H1 (cell line): ENCODE measurements at regions not wholly inside any gene's neighbourhood (a gene's known extent, or its start where the extent isn't known, plus 50 kb on each side); places are given as distances from the start of the nearest gene placed in this dataset.

ENCODE experiments used
- CTCF ChIA-PET: fragments of 300-600 bp; sonication (Branson Sonifier 250); formaldehyde crosslinking; loops from one replicate; lab custom pipeline; 2021; ENCODE audit not compliant: partially characterized antibody; lab: Charles Lee
- POLR2A ChIA-PET: fragments of 300-600 bp; sonication (Branson Sonifier 250); formaldehyde crosslinking; loops from one replicate; lab custom pipeline; 2021; ENCODE audit warnings: inconsistent platforms; ENCODE audit not compliant: partially characterized antibody; lab: Charles Lee
- DNase-seq, 2 experiments: peaks; one replicate each; pipeline versions ENCODE4 v3.0.0 to v3.0.0-alpha.2; 2010 to 2022; ENCODE audit warnings: low spot score in 2 of 2, low read depth in 1 of 2, mixed read lengths in 1 of 2
- FAIRE-seq: peaks from 2 replicates; lab custom pipeline; 2011; peaks lifted over from hg19 to GRCh38; lab: Jason Lieb, UNC
- H2AFZ ChIP-seq: 2 replicates; pipeline ENCODE4 v1.8.1; 2012; ENCODE audit warnings: low read length, inconsistent platforms
- H2AK5ac ChIP-seq: 2 replicates; pipeline ENCODE4 v1.6.1; 2013; ENCODE audit warnings: low read depth, low read length
- H2BK120ac ChIP-seq: replicated peaks from 2 replicates; pipeline ENCODE3; 2013; ENCODE audit warnings: low read depth, low read length, inconsistent platforms
- H2BK12ac ChIP-seq: 2 replicates; pipeline ENCODE4 v1.6.1; 2013; ENCODE audit warnings: low read depth, low read length
- H2BK15ac ChIP-seq: 2 replicates; pipeline ENCODE4 v1.6.1; 2013; ENCODE audit warnings: low read length
- H2BK20ac ChIP-seq: 2 replicates; pipeline ENCODE4 v1.6.1; 2013; ENCODE audit warnings: low read length
- H2BK5ac ChIP-seq: 2 replicates; pipeline ENCODE4 v1.6.1; 2013; ENCODE audit warnings: low read depth, low read length
- H3K14ac ChIP-seq: 2 replicates; pipeline ENCODE4 v1.6.1; 2013; ENCODE audit warnings: inconsistent platforms; ENCODE audit not compliant: insufficient read length
- H3K18ac ChIP-seq: 2 replicates; pipeline ENCODE4 v1.6.1; 2013; ENCODE audit warnings: low read length; ENCODE audit errors: extremely low read depth
- H3K23ac ChIP-seq: 2 replicates; pipeline ENCODE4 v1.6.1; 2013; ENCODE audit warnings: inconsistent platforms; ENCODE audit not compliant: insufficient read length
- H3K23me2 ChIP-seq: 2 replicates; pipeline ENCODE4 v1.6.1; 2013; ENCODE audit warnings: low read depth, low read length
- H3K27ac ChIP-seq: 2 replicates; pipeline ENCODE4 v1.6.1; 2011; ENCODE audit warnings: low read depth, low read length, inconsistent platforms
- H3K27me3 ChIP-seq, 4 experiments: replicated peaks in 1 of 4; 1 replicate in 1 of 4; 2 replicates in 3 of 4; pipeline versions ENCODE4 v1.6.1 to v1.8.1; 2011 to 2013; ENCODE audit warnings: low read length in 3 of 4, mild to moderate bottlenecking in 3 of 4, inconsistent platforms in 2 of 4, mixed read lengths in 2 of 4, moderate library complexity in 1 of 4; ENCODE audit not compliant: control insufficient read depth in 3 of 4, insufficient read depth in 3 of 4; ENCODE audit errors: extremely low read depth in 1 of 4
- H3K36me3 ChIP-seq, 4 experiments: 2 replicates each; pipeline versions ENCODE4 v1.6.1 to v1.8.1; 2011 to 2013; ENCODE audit warnings: mild to moderate bottlenecking in 4 of 4, low read length in 3 of 4, moderate library complexity in 2 of 4, control low read depth in 1 of 4, inconsistent platforms in 1 of 4; ENCODE audit not compliant: insufficient read depth in 4 of 4, control insufficient read depth in 2 of 4
- H3K4ac ChIP-seq: replicated peaks from 2 replicates; pipeline ENCODE3; 2013; ENCODE audit warnings: low read length, low read depth, mixed read lengths, inconsistent platforms; ENCODE audit not compliant: insufficient read length
- H3K4me1 ChIP-seq, 4 experiments: replicated peaks in 1 of 4; 1 replicate in 1 of 4; 2 replicates in 3 of 4; pipeline versions ENCODE4 v1.6.1 to v1.8.1; 2011 to 2013; ENCODE audit warnings: low read length in 3 of 4, inconsistent platforms in 2 of 4, mixed read lengths in 1 of 4; ENCODE audit not compliant: insufficient read depth in 4 of 4, control insufficient read depth in 3 of 4
- H3K4me2 ChIP-seq, 2 experiments: 2 replicates each; pipeline versions ENCODE4 v1.6.1 to v1.8.1; 2011 to 2013; ENCODE audit warnings: low read depth in 2 of 2, low read length in 2 of 2, control low read depth in 1 of 2, inconsistent platforms in 1 of 2, mild to moderate bottlenecking in 1 of 2; ENCODE audit not compliant: insufficient read depth in 1 of 2
- H3K4me3 ChIP-seq, 4 experiments: fragments of 200-600, 300-600 bp in 1 of 4; sonication (generic), shearing (Covaris generic), sonication (Bioruptor Twin) in 1 of 4; 2 replicates each; pipeline versions ENCODE4 v1.5.1 to v1.8.1; 2011 to 2016; ENCODE audit warnings: low read length in 4 of 4, low read depth in 3 of 4, control low read depth in 2 of 4, inconsistent platforms in 2 of 4, mild to moderate bottlenecking in 2 of 4, mixed read lengths in 1 of 4, moderate library complexity in 1 of 4; ENCODE audit not compliant: insufficient read depth in 2 of 4; ENCODE audit errors: extremely low read depth in 1 of 4
- H3K56ac ChIP-seq: replicated peaks from 2 replicates; pipeline ENCODE3; 2013; ENCODE audit warnings: low read depth, mild to moderate bottlenecking, mixed read lengths, low read length, inconsistent platforms; ENCODE audit not compliant: insufficient read length
- H3K79me1 ChIP-seq: 2 replicates; pipeline ENCODE4 v1.6.1; 2013; ENCODE audit warnings: low read depth, low read length, control low read depth
- H3K79me2 ChIP-seq, 2 experiments: 2 replicates each; pipeline versions ENCODE4 v1.6.1 to v1.8.1; 2012 to 2013; ENCODE audit warnings: low read length in 2 of 2, mild to moderate bottlenecking in 2 of 2, inconsistent platforms in 1 of 2; ENCODE audit not compliant: insufficient read depth in 2 of 2, control insufficient read depth in 1 of 2
- H3K9ac ChIP-seq, 4 experiments: replicated peaks in 1 of 4; 1 replicate in 1 of 4; 2 replicates in 3 of 4; pipeline versions ENCODE4 v1.6.1 to v1.8.1; 2011 to 2013; ENCODE audit warnings: low read depth in 3 of 4, low read length in 3 of 4, control low read depth in 2 of 4, mild to moderate bottlenecking in 2 of 4, moderate library complexity in 2 of 4, inconsistent platforms in 1 of 4; ENCODE audit errors: extremely low read depth in 1 of 4
- H3K9me3 ChIP-seq, 2 experiments: 2 replicates each; pipeline versions ENCODE4 v1.6.1 to v1.8.1; 2012 to 2013; ENCODE audit warnings: mild to moderate bottlenecking in 2 of 2, moderate library complexity in 2 of 2, control low read depth in 1 of 2, inconsistent platforms in 1 of 2, low read depth in 1 of 2, low read length in 1 of 2, mixed read lengths in 1 of 2; ENCODE audit not compliant: insufficient read depth in 2 of 2
- H4K20me1 ChIP-seq, 2 experiments: replicated peaks in 1 of 2; 2 replicates each; pipeline versions ENCODE3 to v1.8.1; 2011 to 2013; ENCODE audit warnings: inconsistent platforms in 2 of 2, low read length in 2 of 2, mild to moderate bottlenecking in 1 of 2; ENCODE audit not compliant: insufficient read depth in 2 of 2, control insufficient read depth in 1 of 2
- H4K5ac ChIP-seq: 2 replicates; pipeline ENCODE4 v1.6.1; 2013; ENCODE audit warnings: low read length, low read depth, mixed read lengths, inconsistent platforms; ENCODE audit not compliant: insufficient read length
- H4K8ac ChIP-seq: 2 replicates; pipeline ENCODE4 v1.8.0; 2013; ENCODE audit warnings: mild to moderate bottlenecking, moderate library complexity, low read length, inconsistent platforms; ENCODE audit not compliant: insufficient read depth; ENCODE audit errors: extremely low read depth
- H4K91ac ChIP-seq: replicated peaks from 2 replicates; pipeline ENCODE3; 2013; ENCODE audit warnings: low read length, mixed read lengths, inconsistent platforms; ENCODE audit not compliant: insufficient read length
- ATF3 ChIP-seq: IDR thresholded peaks from 2 replicates; pipeline ENCODE4 v1.6.1; 2011; ENCODE audit warnings: low read depth, mild to moderate bottlenecking, low read length; ENCODE audit not compliant: insufficient read depth
- CBX5 ChIP-seq: fragments of 300-800, 300-1000 bp; sonication (generic); IDR thresholded peaks from 2 replicates; pipeline ENCODE4 v1.7.1; 2016; ENCODE audit warnings: antibody characterized with exemption, low read length, low read depth
- CTBP2 ChIP-seq: IDR thresholded peaks from 2 replicates; pipeline ENCODE4 v1.7.0; 2011; ENCODE audit warnings: borderline replicate concordance, mild to moderate bottlenecking, moderate library complexity, mixed read lengths, low read length; ENCODE audit not compliant: insufficient read depth, insufficient read length
- EZH2 ChIP-seq: fragments of 200-600 bp; sonication (generic); IDR thresholded peaks from 2 replicates; pipeline ENCODE4 v1.7.1; 2012; ENCODE audit warnings: low read depth, mild to moderate bottlenecking, moderate library complexity, low read length, inconsistent platforms; ENCODE audit not compliant: severe bottlenecking
- KDM5A ChIP-seq: fragments of 200-600 bp; IDR thresholded peaks from 2 replicates; pipeline ENCODE4 v1.7.1; 2012; ENCODE audit warnings: mild to moderate bottlenecking, low read length, inconsistent platforms, mixed read lengths
- MAX ChIP-seq: IDR thresholded peaks from 2 replicates; pipeline ENCODE4 v1.6.1; 2012; ENCODE audit warnings: inconsistent platforms
- RBBP5 ChIP-seq: IDR thresholded peaks from 2 replicates; pipeline ENCODE4 v1.7.1; 2012; ENCODE audit warnings: low read depth, mild to moderate bottlenecking, inconsistent platforms, low read length, moderate library complexity, borderline replicate concordance
- SAP30 ChIP-seq: fragments of 300-600 bp; sonication (generic); IDR thresholded peaks from 2 replicates; pipeline ENCODE4 v1.7.1; 2012; ENCODE audit warnings: low read length, moderate library complexity, mild to moderate bottlenecking, inconsistent platforms; ENCODE audit not compliant: insufficient read depth, insufficient replicate concordance
- SIRT6 ChIP-seq: IDR thresholded peaks from one replicate; pipeline ENCODE4 v1.7.1; 2012; ENCODE audit warnings: low read length, inconsistent platforms
- SIX5 ChIP-seq: IDR thresholded peaks from 2 replicates; pipeline ENCODE4 v1.6.1; 2011; ENCODE audit warnings: mild to moderate bottlenecking, low read depth, low read length
- SP4 ChIP-seq: IDR thresholded peaks from 2 replicates; pipeline ENCODE4 v1.6.1; 2012; ENCODE audit warnings: low read length, inconsistent platforms
- SUZ12 ChIP-seq: fragments of 200-600 bp; sonication (generic); IDR thresholded peaks from 2 replicates; pipeline ENCODE4 v1.6.1; 2012; ENCODE audit warnings: mild to moderate bottlenecking, inconsistent platforms, low read length, moderate library complexity, mixed read lengths
- TAF1 ChIP-seq: IDR thresholded peaks from 2 replicates; pipeline ENCODE4 v1.6.1; 2011; ENCODE audit warnings: mild to moderate bottlenecking, low read depth, low read length
- TCF12 ChIP-seq: IDR thresholded peaks from 2 replicates; pipeline ENCODE4 v1.6.1; 2011; ENCODE audit warnings: low read depth, mild to moderate bottlenecking, low read length
- ZNF274 ChIP-seq: IDR thresholded peaks from 2 replicates; pipeline ENCODE4 v1.7.0; 2012; ENCODE audit warnings: low read length, borderline replicate concordance; ENCODE audit errors: extremely low read depth
- WGBS, 2 experiments: shearing (Covaris generic) in 1 of 2; methylation state at CpG; one replicate each; pipeline versions ENCODE4 v1.1.6 to v1.1.7; 2013 to 2015; ENCODE audit warnings: low lambda C conversion rate in 2 of 2, mixed read lengths in 2 of 2, inconsistent platforms in 1 of 2, low coverage in 1 of 2, missing lambda C conversion rate in 1 of 2; ENCODE audit not compliant: insufficient replicate concordance in 2 of 2, insufficient coverage in 1 of 2, insufficient read length in 1 of 2; ENCODE audit errors: extremely low coverage in 1 of 2, missing lambda C conversion rate in 1 of 2; 5-methylcytosine and 5-hydroxymethylcytosine counted together

- 94% methylated on average over 4 of the region's 4 CpGs; no CpG with 5 or more reads in 1 of the 2 experiments for WGBS, 2 experiments
- TF ChIP-seq TAF1: no peak
- TF ChIP-seq ZNF274: no peak
- TF ChIP-seq SIRT6: no peak
- TF ChIP-seq SUZ12: no peak
- TF ChIP-seq SIX5: no peak
- TF ChIP-seq MAX: no peak
- no peak for TF ChIP-seq TCF12
- no peak for TF ChIP-seq RBBP5
- no peak for TF ChIP-seq CTBP2
- TF ChIP-seq CBX5: no peak
- no peak for TF ChIP-seq EZH2
- TF ChIP-seq ATF3: no peak
- no peak for TF ChIP-seq SP4
- TF ChIP-seq SAP30: no peak
- TF ChIP-seq KDM5A: no peak
Observed at GRCh38 chr3:80350771-80351170, 583.0 kb upstream of the ROBO1 start.

More at GRCh38 chr3:80350771-80351170, 583.0 kb upstream of the ROBO1 start:
- Histone ChIP-seq H3K27ac (no peak overlapping the region), H3K18ac (no peak overlapping the region), H3K14ac (no peak overlapping the region), H4K20me1 (no peaks in the 10 kb centered on the region), H3K4me1 (no peaks in the 10 kb centered on the region), H2AK5ac (no peak overlapping the region), H3K4me2 (no peak overlapping the region), H3K4me3 (no peak overlapping the region), H3K27me3 (no peaks in the 10 kb centered on the region), H3K23ac (no peak overlapping the region), H3K79me2 (no peaks in the 10 kb centered on the region), H2BK15ac (no peak overlapping the region), H3K56ac (no peak overlapping the region), H4K8ac (no peak overlapping the region), H2BK5ac (no peak overlapping the region), H3K9me3 (no peaks in the 10 kb centered on the region), H3K4ac (no peak overlapping the region), H3K36me3 (no peaks in the 10 kb centered on the region), H2BK12ac (no peak overlapping the region), H4K5ac (no peak overlapping the region), H2AFZ (no peak overlapping the region), H3K79me1 (no peaks in the 10 kb centered on the region), H2BK120ac (no peak overlapping the region), H4K91ac (no peak overlapping the region), H2BK20ac (no peak overlapping the region), H3K9ac (no peak overlapping the region), H3K23me2 (no peaks in the 10 kb centered on the region)
- FAIRE-seq (no peak), DNase-seq (no peak)
- ChIA-PET POLR2A (no interaction called here), CTCF (interaction anchor here (0.9 kb wide), 1 partner anchor 11 kb away, joined by 4 read pairs; no protein-coding TSS in a partner anchor)
